ENCODE measurements at regions not wholly inside any gene's neighbourhood (a gene's known extent, or its start where the extent isn't known, plus 50 kb on each side); places are given as distances from the start of the nearest gene placed in this dataset.

GRCh38 chr2:234773764-234774409, 177.9 kb upstream of the SH3BP4 start:
- TF ChIP-seq, protein P1, sequence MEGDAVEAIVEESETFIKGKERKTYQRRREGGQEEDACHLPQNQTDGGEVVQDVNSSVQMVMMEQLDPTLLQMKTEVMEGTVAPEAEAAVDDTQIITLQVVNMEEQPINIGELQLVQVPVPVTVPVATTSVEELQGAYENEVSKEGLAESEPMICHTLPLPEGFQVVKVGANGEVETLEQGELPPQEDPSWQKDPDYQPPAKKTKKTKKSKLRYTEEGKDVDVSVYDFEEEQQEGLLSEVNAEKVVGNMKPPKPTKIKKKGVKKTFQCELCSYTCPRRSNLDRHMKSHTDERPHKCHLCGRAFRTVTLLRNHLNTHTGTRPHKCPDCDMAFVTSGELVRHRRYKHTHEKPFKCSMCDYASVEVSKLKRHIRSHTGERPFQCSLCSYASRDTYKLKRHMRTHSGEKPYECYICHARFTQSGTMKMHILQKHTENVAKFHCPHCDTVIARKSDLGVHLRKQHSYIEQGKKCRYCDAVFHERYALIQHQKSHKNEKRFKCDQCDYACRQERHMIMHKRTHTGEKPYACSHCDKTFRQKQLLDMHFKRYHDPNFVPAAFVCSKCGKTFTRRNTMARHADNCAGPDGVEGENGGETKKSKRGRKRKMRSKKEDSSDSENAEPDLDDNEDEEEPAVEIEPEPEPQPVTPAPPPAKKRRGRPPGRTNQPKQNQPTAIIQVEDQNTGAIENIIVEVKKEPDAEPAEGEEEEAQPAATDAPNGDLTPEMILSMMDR (IDR thresholded peaks at IDR 0.05) = no peak
- TF ChIP-seq POLR2A (IDR thresholded peaks at IDR 0.05) = no peak

Data from vagina (tissue), 2 donors.